GM12892 (cell line): ENCODE measurements at regions not wholly inside any gene's neighbourhood (a gene's known extent, or its start where the extent isn't known, plus 50 kb on each side); places are given as distances from the start of the nearest gene placed in this dataset.

Experiments used
- DNase-seq: peaks from one replicate; pipeline ENCODE4 v3.0.0; 2011; ENCODE audit not compliant: insufficient read length
- FAIRE-seq: peaks from 2 replicates; lab custom pipeline; 2011; peaks lifted over from hg19 to GRCh38; lab: Jason Lieb, UNC
- POLR2A ChIP-seq: IDR thresholded peaks from 2 replicates; pipeline ENCODE4 v1.6.1; 2011; ENCODE audit warnings: low read depth, low read length, control low read depth
- POLR2AphosphoS5 ChIP-seq: IDR thresholded peaks from 2 replicates; pipeline ENCODE4 v1.6.1; 2011; ENCODE audit warnings: low read depth, low read length, control low read depth
- TAF1 ChIP-seq: IDR thresholded peaks from 2 replicates; pipeline ENCODE4 v1.6.1; 2011; ENCODE audit warnings: low read depth, mild to moderate bottlenecking, control low read depth, low read length, borderline replicate concordance

DNA sequence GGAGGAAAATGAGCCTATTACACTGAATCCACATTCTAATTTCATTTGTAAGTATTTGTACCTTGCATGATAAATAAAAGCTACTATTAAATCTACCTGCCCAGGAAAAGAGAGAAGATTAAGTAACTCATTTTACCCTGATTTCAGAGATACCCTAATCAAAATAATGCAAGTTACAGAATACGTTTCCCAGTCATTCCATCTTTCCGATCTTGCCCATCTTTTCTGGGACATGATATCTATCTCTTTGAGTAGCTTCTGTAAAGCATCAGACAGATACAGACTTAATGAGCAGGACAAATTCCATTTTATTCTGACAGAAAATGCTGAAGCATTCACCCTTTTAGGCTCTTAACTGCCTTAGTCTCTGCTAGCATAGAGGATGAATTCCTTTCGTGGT is 56.6 kb downstream of the SPRY2 start:
- DNase-seq (no peak), FAIRE-seq (no peak)
- no peak for TF ChIP-seq POLR2A
- no peak for TF ChIP-seq TAF1
- no peak for TF ChIP-seq POLR2AphosphoS5

DNA sequence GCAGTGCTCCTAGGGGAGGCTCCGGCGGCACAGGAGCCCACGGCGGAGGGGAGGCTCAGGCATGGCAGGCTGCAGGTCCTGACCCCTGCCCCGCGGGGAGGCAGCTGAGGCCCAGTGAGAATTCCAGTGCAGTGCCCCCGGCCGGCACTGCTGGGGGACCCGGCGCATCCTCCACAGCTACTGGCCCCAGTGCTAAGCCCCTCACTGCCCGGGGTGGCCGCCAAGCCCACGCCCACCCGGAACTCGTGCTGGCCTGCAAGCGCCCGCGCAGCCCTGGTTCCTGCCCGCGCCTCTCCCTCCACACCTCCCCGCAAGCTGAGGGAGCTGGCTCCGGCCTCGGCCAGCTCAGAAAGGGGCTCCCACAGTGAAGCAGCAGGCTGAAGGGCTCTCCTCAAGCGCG is 62.2 kb downstream of the SPRY2 start:
- no peak for DNase-seq
- no peak for TF ChIP-seq TAF1
- no peak for TF ChIP-seq POLR2AphosphoS5
- TF ChIP-seq POLR2A: no peak
- no peak for FAIRE-seq

DNA sequence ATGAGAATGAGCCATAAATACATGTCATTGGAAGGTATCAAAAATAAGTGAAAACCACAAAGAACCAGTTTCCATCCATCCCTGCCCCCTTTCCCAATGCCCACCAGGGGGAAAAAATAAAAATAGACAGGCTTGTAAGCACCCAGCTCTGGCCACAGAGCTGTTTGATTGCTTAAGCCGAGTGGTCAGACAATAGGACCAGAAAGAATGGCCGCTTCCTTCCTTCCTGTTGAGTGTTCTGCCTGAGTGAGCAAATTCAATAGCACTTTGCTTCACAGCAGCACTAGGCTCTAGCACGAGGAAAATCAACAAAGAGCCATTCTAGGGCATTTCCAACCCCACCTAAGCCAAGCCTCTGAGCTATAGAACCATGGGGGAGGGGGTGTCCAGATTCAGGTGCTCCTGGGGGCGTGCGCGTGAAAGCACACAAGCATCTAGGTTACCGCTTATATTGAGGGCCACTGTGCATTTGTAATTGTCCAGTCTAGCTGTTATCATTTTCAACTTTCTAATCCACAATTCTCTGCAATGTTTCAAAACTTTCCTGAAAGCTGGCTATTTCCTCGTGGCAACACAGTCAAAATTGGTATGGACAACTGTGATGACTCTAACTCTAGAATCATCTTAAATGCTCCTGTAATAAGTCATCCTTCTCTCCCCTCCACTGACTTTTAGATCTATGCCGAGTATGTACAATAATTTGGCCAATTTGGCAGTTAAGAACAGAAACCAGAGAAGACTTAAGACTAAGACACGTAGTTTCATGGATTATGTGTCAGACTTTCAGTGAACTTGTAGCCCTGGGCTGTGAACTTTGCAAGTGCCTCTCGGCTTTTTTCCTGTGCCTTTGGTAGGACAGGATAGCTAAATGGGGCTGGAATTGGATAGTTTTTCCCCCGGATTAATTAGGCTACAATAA is 64.3 kb downstream of the SPRY2 start:
- no peak for TF ChIP-seq POLR2A
- TF ChIP-seq TAF1: no peak
- TF ChIP-seq POLR2AphosphoS5: no peak
- FAIRE-seq: no peak
- no peak for DNase-seq

DNA sequence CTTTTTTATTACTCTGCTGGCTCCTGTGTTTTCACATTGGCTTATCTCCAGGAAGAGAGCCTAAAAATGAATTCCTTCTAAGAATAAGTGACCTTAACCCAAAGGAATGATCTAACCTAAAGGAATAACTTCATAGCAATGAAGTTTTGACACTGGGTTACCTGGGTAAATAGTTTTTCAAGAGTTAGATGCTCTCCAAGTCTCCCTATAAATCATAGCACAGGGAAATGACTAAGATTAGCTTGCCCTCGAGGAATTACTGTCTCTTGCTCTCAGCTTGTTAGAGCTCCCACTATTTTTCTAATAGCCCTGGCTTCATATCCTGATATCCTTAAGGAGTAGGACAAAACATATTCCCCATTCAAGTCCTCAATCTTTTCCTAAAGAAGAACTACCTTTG is 66.3 kb downstream of the SPRY2 start:
- DNase-seq (no peak), FAIRE-seq (no peak)
- no peak for TF ChIP-seq POLR2A
- no peak for TF ChIP-seq TAF1
- no peak for TF ChIP-seq POLR2AphosphoS5

DNA sequence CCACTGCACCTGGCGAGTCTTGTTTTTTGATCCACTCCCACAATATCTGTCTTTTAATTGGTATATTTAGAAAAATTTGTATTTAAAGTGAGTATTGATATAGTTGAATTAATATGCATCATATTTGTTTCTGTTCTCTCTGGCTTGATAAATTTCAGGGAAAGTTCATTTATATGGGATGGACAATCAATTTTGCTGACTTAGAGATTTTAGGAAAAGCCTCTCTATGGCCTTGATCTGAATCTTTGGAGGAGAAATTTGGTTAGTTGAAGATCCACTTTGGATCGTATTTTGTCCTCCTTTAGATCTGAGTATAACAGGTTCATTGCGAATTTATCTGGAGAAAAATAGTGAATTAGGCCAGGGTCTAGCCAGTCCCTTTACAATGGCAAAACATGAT is 67.2 kb downstream of the SPRY2 start:
- DNase-seq (no peak), FAIRE-seq (no peak)
- no peak for TF ChIP-seq TAF1
- TF ChIP-seq POLR2A: no peak
- TF ChIP-seq POLR2AphosphoS5: no peak

DNA sequence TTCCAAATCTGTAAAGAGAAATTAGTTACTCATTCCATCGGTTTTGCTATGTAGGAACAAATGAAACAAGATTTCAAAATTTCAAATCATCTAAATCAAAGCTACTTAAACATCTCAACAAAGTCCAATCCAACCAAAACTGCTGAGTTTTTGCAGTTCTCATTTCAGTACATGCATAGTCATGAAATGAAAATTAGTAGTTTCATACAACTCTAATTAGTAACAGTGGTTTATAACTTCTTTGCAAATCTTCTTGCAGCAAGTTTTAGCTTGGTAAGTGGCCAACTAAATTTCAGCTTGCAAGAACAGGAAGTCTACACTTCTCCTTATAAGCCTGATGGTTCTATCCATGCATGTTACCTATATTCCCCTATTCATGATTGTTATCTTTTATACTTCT is 75.6 kb downstream of the SPRY2 start:
- DNase-seq (no peak), FAIRE-seq (no peak)

DNA sequence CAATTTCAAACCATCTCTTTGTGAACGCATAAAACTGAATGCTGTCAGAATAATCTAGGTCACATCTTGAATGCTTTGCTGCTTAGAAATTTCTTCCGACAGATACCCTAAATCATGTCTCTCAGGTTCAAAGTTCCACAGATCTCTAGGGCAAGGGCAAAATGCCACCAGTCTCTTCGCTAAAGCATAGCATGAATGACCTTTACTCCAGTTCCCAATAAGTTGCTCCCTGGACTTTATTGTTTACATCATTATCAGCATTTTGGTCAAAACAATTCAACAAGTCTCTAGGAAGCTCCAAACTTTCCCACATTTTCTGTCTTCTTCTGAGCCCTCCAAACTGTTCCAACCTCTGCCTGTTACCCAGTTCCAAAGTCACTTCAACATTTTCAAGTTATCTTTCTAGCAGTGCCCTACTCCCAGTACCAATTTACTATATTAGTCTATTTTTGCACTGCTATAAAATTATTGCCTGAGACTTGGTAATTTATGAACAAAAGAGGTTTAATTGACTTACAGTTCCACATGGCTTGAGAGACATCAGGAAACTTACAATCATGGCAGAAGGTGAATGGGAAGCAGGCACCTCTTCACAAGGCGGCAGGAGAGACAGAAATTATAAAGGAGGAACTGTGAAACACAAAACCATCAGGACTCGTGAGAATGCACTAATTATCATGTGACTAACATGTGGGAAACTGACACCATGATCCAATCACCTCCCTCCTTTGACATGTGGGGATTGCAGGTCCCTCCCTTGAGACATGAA is 77.0 kb downstream of the SPRY2 start:
- FAIRE-seq (no peak), DNase-seq (no peak)
- no peak for TF ChIP-seq TAF1
- TF ChIP-seq POLR2AphosphoS5: no peak
- TF ChIP-seq POLR2A: no peak

More for the DNA sequence above, 75.6 kb downstream of the SPRY2 start:
- TF ChIP-seq POLR2AphosphoS5 (no peak), POLR2A (no peak), TAF1 (no peak)

DNA sequence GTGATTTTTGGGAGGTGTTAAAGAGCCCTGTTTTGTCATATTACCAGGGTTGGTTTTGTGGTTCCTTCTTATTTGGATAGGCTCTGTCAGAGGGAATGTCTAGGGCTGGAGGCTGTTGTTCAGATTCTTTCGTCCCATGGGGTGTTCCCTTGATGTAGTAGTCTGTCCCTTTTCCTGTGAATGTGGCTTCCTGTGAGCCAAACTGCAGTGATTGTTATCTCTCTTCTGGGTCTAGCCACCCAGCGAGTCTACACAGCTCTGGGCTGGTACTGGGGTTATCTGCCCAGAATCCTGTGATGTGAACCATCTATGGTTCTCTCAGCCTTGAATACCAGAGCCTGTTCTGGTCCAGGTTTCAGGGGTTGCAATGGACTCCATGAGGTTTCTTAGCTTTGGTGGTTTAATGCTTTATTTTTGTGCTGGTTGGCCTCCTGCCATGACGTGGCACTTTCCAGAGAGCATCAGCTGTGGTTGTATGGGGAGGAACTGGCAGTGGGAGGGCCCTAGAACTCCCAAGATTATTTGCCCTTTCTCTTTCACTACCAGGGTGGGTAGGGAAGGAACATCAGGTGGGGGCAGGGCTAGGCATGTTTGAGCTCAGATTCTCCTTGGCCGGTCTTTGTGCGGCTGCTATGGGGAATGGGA is 78.8 kb downstream of the SPRY2 start:
- TF ChIP-seq TAF1 (no peak), POLR2AphosphoS5 (no peak), POLR2A (no peak)
- DNase-seq: no peak
- FAIRE-seq: no peak

DNA sequence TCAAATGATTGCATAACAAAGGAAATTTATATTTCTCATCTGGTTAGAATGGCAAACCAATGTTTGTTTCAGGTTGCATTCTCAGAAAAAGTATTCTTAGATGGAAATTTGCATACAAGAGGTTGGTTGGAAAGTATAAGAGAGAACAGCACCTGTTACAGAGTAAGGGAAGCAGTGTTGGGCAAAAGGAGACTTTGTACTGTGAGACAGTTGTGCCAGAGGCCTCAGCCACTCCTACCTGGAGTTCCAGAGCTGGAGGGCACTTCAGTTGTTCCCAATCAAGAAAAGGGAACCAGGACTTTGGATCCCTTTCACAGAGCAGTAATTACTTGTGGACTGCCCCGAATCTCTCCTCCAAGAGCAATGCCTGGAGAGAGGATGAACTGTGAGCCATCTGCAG is 81.8 kb downstream of the SPRY2 start:
- FAIRE-seq (no peak), DNase-seq (no peak)
- no peak for TF ChIP-seq TAF1
- TF ChIP-seq POLR2AphosphoS5: no peak
- no peak for TF ChIP-seq POLR2A

DNA sequence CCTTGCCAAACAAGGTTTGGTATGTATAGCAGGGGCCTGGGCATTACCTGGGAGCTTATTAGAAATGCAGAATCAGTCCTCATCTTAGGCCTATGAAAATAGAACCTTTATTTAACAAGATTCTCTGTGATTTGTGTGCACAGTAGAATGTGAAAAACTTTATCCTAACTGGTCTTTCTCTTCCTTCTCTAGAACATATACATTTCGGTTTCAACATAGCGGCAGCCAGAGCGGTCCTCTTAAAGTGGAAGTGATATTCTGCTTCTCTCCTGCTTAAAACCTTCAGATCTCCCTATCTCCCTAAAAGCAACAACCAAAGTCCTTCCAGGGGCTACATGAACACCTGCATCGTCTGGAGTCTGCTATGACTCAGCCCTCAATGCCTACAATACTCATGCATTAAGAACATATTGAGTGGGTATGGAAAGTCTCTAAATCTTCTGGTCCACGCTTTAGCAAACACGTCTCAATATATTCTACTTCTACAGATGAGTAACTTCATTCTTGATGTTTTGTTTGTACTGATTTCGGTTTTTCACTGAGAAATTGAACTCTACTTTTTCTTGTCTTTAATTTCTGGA is 84.5 kb downstream of the SPRY2 start:
- no peak for FAIRE-seq
- TF ChIP-seq POLR2A: no peak
- TF ChIP-seq TAF1: no peak
- TF ChIP-seq POLR2AphosphoS5: no peak

DNA sequence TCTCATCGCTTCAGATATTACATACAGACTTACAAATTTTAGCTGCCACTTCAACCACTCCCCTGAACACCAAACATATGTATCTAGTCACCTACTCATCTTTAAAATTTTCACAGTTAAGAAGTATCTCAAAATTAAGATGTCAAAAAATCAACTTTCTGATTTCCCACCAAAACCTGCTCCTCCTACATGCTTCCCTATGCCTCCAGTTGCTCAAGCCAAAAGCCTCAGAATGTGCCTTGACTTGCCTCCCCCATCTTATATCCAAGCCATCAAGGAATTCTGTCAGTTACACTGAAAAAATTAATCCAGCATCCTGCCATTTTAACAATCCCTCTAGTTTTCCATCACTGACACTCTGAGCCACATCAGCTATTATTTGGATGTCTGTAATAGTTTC is 85.0 kb downstream of the SPRY2 start:
- no peak for FAIRE-seq
- no peak for DNase-seq
- TF ChIP-seq POLR2A (no peak), POLR2AphosphoS5 (no peak), TAF1 (no peak)

More for the DNA sequence above, 84.5 kb downstream of the SPRY2 start:
- DNase-seq: no peak
